ENCODE measurements at regions not wholly inside any gene's neighbourhood (a gene's known extent, or its start where the extent isn't known, plus 50 kb on each side); places are given as distances from the start of the nearest gene placed in this dataset.

DNA sequence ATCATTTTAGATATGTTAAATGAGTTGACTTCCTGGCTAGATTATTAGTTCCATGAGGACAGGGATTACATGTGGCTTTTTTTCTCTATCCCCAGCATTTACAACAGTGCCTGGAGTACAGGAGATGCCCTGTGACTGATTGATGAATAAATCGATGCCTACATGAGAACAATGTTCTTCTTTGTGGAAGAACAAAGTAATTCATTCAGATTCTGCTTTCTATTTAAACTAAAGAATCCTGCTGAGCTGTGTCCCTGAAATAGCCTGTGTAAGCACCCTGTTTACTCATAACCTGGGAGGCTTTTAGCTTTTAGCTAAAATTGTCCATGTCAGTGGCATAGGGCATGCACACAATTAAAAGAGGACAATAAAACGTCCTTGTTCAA is 125.1 kb upstream of the BTBD3 start:
- no peaks in the 10 kb centered on the region for H3K9me3 ChIP-seq (ENCODE audit: insufficient read depth, low read length)
- TF ChIP-seq, protein P1, sequence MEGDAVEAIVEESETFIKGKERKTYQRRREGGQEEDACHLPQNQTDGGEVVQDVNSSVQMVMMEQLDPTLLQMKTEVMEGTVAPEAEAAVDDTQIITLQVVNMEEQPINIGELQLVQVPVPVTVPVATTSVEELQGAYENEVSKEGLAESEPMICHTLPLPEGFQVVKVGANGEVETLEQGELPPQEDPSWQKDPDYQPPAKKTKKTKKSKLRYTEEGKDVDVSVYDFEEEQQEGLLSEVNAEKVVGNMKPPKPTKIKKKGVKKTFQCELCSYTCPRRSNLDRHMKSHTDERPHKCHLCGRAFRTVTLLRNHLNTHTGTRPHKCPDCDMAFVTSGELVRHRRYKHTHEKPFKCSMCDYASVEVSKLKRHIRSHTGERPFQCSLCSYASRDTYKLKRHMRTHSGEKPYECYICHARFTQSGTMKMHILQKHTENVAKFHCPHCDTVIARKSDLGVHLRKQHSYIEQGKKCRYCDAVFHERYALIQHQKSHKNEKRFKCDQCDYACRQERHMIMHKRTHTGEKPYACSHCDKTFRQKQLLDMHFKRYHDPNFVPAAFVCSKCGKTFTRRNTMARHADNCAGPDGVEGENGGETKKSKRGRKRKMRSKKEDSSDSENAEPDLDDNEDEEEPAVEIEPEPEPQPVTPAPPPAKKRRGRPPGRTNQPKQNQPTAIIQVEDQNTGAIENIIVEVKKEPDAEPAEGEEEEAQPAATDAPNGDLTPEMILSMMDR (IDR thresholded peaks at IDR 0.05; ENCODE audit: low read depth, low read length): no peak
- no peak for TF ChIP-seq EZH2phosphoT487 (IDR thresholded peaks at IDR 0.05; ENCODE audit: low read depth)
- no peak overlapping the region for H3K27ac ChIP-seq (ENCODE audit: low read length)
- no peaks in the 10 kb centered on the region for H3K36me3 ChIP-seq (replicated peaks; ENCODE audit: low read depth, low read length)
- H3K4me3 ChIP-seq (ENCODE audit: low read length): no peak overlapping the region
- H3K27me3 ChIP-seq (ENCODE audit: low read depth, low read length): no peaks in the 10 kb centered on the region
- no peaks in the 10 kb centered on the region for H4K20me1 ChIP-seq (ENCODE audit: insufficient read depth, low read length)
- H3K9ac ChIP-seq (ENCODE audit: low read length): no peak overlapping the region
- H3K4me1 ChIP-seq (ENCODE audit: low read length): no peaks in the 10 kb centered on the region
- H3K4me2 ChIP-seq (ENCODE audit: low read length): no peak overlapping the region
- no peak overlapping the region for H2AFZ ChIP-seq (ENCODE audit: low read depth, low read length)
- H3K79me2 ChIP-seq (ENCODE audit: low read length): no peaks in the 10 kb centered on the region

DNA sequence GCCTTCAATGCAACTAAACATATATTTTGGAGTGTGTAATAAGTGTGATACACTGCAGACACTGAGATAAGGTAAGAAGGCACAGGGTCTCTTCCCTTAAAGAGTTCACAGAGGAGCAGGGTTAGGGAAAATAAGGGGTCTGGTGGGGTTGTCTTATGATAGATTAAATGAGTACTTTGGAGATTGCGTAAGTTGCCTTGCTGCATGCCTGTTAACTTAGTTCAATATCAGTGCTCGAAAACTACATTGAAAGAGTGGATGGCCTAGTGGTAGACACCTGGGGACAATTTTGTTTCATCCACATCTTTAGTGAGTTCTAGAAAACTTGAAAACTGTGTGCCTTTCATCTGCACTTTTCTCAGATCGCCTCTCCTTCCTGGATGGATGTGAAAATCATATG is 123.2 kb upstream of the BTBD3 start:
- TF ChIP-seq, protein P1 (IDR thresholded peaks at IDR 0.05; ENCODE audit: low read depth, low read length): no peak
- no peak for TF ChIP-seq EZH2phosphoT487 (IDR thresholded peaks at IDR 0.05; ENCODE audit: low read depth)
- H3K9ac ChIP-seq (ENCODE audit: low read length): no peak overlapping the region
- no peaks in the 10 kb centered on the region for H3K27me3 ChIP-seq (ENCODE audit: low read depth, low read length)
- no peaks in the 10 kb centered on the region for H3K9me3 ChIP-seq (ENCODE audit: insufficient read depth, low read length)
- H3K4me1 ChIP-seq (ENCODE audit: low read length): no peaks in the 10 kb centered on the region
- H2AFZ ChIP-seq (ENCODE audit: low read depth, low read length): no peak overlapping the region
- no peaks in the 10 kb centered on the region for H3K36me3 ChIP-seq (replicated peaks; ENCODE audit: low read depth, low read length)
- H3K4me2 ChIP-seq (ENCODE audit: low read length): no peak overlapping the region
- H4K20me1 ChIP-seq (ENCODE audit: insufficient read depth, low read length): no peaks in the 10 kb centered on the region
- no peak overlapping the region for H3K4me3 ChIP-seq (ENCODE audit: low read length)
- H3K79me2 ChIP-seq (ENCODE audit: low read length): no peaks in the 10 kb centered on the region
- no peak overlapping the region for H3K27ac ChIP-seq (ENCODE audit: low read length)

DNA sequence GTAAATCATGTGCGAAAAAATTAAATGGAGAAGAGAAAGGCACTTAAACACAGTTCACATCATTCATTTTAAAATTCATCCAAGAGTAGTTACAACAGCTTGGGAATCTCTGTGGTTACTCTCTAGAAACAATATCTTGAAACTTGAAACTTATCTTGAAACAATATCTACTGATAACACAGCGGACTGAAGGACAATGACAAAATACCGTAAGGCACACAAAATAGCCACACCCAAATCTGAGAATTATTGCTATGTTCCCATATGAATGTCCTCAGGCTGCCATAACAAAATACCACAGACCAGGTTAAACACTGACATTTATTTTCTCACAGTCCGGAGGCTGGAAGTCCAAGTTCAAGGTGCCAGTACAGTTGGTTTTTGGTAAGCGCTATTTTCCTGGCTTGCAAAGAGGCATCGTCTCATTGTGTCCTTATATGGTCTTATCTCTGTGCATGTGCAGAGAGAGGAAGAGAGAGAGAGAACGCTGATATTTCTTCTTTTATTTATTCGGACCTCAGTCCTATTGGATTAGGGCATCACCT is 122.5 kb upstream of the BTBD3 start:
- Histone ChIP-seq H4K20me1 (ENCODE audit: insufficient read depth, low read length) (no peaks in the 10 kb centered on the region), H3K4me3 (ENCODE audit: low read length) (no peak overlapping the region), H3K4me2 (ENCODE audit: low read length) (no peak overlapping the region), H3K79me2 (ENCODE audit: low read length) (no peaks in the 10 kb centered on the region), H3K4me1 (ENCODE audit: low read length) (no peaks in the 10 kb centered on the region), H3K36me3 (replicated peaks; ENCODE audit: low read depth, low read length) (no peaks in the 10 kb centered on the region), H3K27ac (ENCODE audit: low read length) (no peak overlapping the region), H3K27me3 (ENCODE audit: low read depth, low read length) (no peaks in the 10 kb centered on the region), H3K9ac (ENCODE audit: low read length) (no peak overlapping the region), H2AFZ (ENCODE audit: low read depth, low read length) (no peak overlapping the region), H3K9me3 (ENCODE audit: insufficient read depth, low read length) (no peaks in the 10 kb centered on the region)
- TF ChIP-seq, protein P1 (IDR thresholded peaks at IDR 0.05; ENCODE audit: low read depth, low read length): no peak
- no peak for TF ChIP-seq EZH2phosphoT487 (IDR thresholded peaks at IDR 0.05; ENCODE audit: low read depth)

DNA sequence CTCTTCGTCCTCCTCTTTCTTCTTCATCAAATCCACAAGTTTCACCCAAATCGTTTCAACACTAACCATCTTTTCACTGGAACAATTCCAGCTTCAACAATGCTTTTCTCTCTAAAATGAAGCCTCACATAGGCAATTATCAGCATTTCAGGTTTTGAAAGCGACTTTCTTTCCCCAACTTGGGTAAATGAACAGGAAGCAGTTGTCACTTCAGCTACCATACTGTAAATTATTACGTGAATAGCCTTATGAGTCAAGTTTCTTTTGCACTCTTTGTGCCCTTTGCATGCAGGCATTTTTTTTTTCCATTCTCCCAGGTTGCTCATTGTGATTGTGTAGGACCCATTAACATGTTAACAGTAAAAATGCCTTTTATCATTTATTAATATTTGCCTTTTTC is 121.7 kb upstream of the BTBD3 start:
- Histone ChIP-seq H2AFZ (ENCODE audit: low read depth, low read length) (no peak overlapping the region), H3K4me2 (ENCODE audit: low read length) (no peak overlapping the region)
- TF ChIP-seq, protein P1 (IDR thresholded peaks at IDR 0.05; ENCODE audit: low read depth, low read length): no peak
- no peak for TF ChIP-seq EZH2phosphoT487 (IDR thresholded peaks at IDR 0.05; ENCODE audit: low read depth)

More for the DNA sequence above, 121.7 kb upstream of the BTBD3 start:
- H3K27ac ChIP-seq (ENCODE audit: low read length): no peak overlapping the region
- H3K9me3 ChIP-seq (ENCODE audit: insufficient read depth, low read length): no peaks in the 10 kb centered on the region
- H3K36me3 ChIP-seq (replicated peaks; ENCODE audit: low read depth, low read length): no peaks in the 10 kb centered on the region
- no peaks in the 10 kb centered on the region for H3K79me2 ChIP-seq (ENCODE audit: low read length)
- no peaks in the 10 kb centered on the region for H4K20me1 ChIP-seq (ENCODE audit: insufficient read depth, low read length)
- no peaks in the 10 kb centered on the region for H3K27me3 ChIP-seq (ENCODE audit: low read depth, low read length)
- no peak overlapping the region for H3K4me3 ChIP-seq (ENCODE audit: low read length)
- no peak overlapping the region for H3K9ac ChIP-seq (ENCODE audit: low read length)
- H3K4me1 ChIP-seq (ENCODE audit: low read length): no peaks in the 10 kb centered on the region

Data from OCI-LY3 (cell line).